Common myeloid progenitor, CD34-positive (primary cell): ENCODE measurements at regions not wholly inside any gene's neighbourhood (a gene's known extent, or its start where the extent isn't known, plus 50 kb on each side); places are given as distances from the start of the nearest gene placed in this dataset.
A peak's percentile ranks its signal among the peaks of the same experiment; 100 is the strongest.

Experiments
- CTCF ChIA-PET: fragments of 350-600 bp; sonication (Branson Sonifier 250); formaldehyde crosslinking; loops from one replicate; lab custom pipeline; 2021; ENCODE audit warnings: antibody characterized with exemption; lab: Charles Lee
- POLR2A ChIA-PET: fragments of 350-600 bp; sonication (Branson Sonifier 250); formaldehyde crosslinking; loops from one replicate; lab custom pipeline; 2021; ENCODE audit warnings: antibody characterized with exemption; lab: Charles Lee
- DNase-seq, 3 donors: peaks; one replicate each; pipeline versions ENCODE4 v3.0.0 to v3.0.0-alpha.2; 2013
- H3K27ac ChIP-seq, 2 experiments: 1 replicate in 1 of 2; 2 replicates in 1 of 2; pipeline ENCODE4 v1.7.0; 2013; ENCODE audit warnings: inconsistent platforms in 2 of 2, low read length in 2 of 2, mild to moderate bottlenecking in 2 of 2, low read depth in 1 of 2, moderate library complexity in 1 of 2; ENCODE audit not compliant: severe bottlenecking in 2 of 2, insufficient read depth in 1 of 2, poor library complexity in 1 of 2
- H3K27me3 ChIP-seq, 5 experiments: replicated peaks in 2 of 5; 1 replicate in 3 of 5; 2 replicates in 2 of 5; pipeline versions ENCODE4 v1.6.1 to v1.7.0; 2013; ENCODE audit warnings: low read length in 4 of 5, mild to moderate bottlenecking in 2 of 5, moderate library complexity in 2 of 5, inconsistent platforms in 1 of 5; ENCODE audit not compliant: insufficient read depth in 5 of 5, control insufficient read depth in 4 of 5
- H3K36me3 ChIP-seq, 4 experiments: 1 replicate in 2 of 4; 2 replicates in 2 of 4; pipeline versions ENCODE4 v1.6.1 to v1.7.0; 2013; ENCODE audit warnings: low read length in 3 of 4, control low read depth in 1 of 4, mild to moderate bottlenecking in 1 of 4; ENCODE audit not compliant: control insufficient read depth in 4 of 4, insufficient read depth in 4 of 4
- H3K4me1 ChIP-seq, 4 experiments: 1 replicate in 3 of 4; 2 replicates in 1 of 4; pipeline versions ENCODE4 v1.6.1 to v1.7.1; 2013; ENCODE audit warnings: low read length in 3 of 4, mild to moderate bottlenecking in 3 of 4, control low read depth in 1 of 4, inconsistent platforms in 1 of 4, moderate library complexity in 1 of 4; ENCODE audit not compliant: control insufficient read depth in 4 of 4, insufficient read depth in 4 of 4; ENCODE audit errors: control extremely low read depth in 1 of 4
- H3K4me3 ChIP-seq, 7 experiments: 1 replicate in 4 of 7; 2 replicates in 3 of 7; pipeline versions ENCODE4 v1.5.1 to v1.7.0; 2013; ENCODE audit warnings: mild to moderate bottlenecking in 7 of 7, low read length in 6 of 7, moderate library complexity in 6 of 7, inconsistent platforms in 2 of 7, low read depth in 2 of 7, control low read depth in 1 of 7; ENCODE audit not compliant: insufficient read depth in 4 of 7, control insufficient read depth in 1 of 7; ENCODE audit errors: extremely low read depth in 1 of 7
- H3K9me3 ChIP-seq, 5 experiments: 1 replicate in 4 of 5; 2 replicates in 1 of 5; pipeline versions ENCODE4 v1.6.1 to v1.7.1; 2013; ENCODE audit warnings: low read length in 4 of 5, mild to moderate bottlenecking in 2 of 5, inconsistent platforms in 1 of 5, low read depth in 1 of 5, moderate library complexity in 1 of 5; ENCODE audit not compliant: control insufficient read depth in 4 of 5, insufficient read depth in 2 of 5; ENCODE audit errors: control extremely low read depth in 1 of 5
- WGBS: methylation state at CpG from one replicate; pipeline ENCODE4 v1.1.5; 2013; ENCODE audit not compliant: insufficient coverage; 5-methylcytosine and 5-hydroxymethylcytosine counted together

DNA sequence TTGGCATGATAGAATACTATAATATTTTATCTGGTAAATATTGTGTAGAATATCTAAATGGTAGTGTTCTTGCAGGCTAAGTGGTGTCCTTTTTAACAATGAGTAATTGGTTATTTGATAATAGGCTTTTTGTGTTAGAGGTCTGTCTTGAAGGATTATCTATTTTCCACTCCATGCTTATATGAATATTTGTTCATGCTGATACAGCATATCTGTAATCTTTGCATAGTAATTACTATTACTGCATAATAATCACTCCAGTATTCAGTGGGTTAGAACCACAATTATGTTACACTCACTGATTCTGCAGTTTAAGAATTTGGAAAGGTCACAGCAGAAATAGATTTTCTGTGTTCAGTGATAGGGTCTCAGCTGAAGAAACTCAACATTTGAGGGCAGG lies 1229.9 kb downstream of the MAT2B start:
- Histone ChIP-seq H3K27ac (no peak overlapping the region), H3K36me3 (no peaks in the 10 kb centered on the region), H3K4me1 (no peaks in the 10 kb centered on the region), H3K4me3 (no peak overlapping the region), H3K9me3 (no peaks in the 10 kb centered on the region), H3K27me3 (no peaks in the 10 kb centered on the region)
- CTCF ChIA-PET: no interaction called here
- no peak for DNase-seq
- POLR2A ChIA-PET: no interaction called here

DNA sequence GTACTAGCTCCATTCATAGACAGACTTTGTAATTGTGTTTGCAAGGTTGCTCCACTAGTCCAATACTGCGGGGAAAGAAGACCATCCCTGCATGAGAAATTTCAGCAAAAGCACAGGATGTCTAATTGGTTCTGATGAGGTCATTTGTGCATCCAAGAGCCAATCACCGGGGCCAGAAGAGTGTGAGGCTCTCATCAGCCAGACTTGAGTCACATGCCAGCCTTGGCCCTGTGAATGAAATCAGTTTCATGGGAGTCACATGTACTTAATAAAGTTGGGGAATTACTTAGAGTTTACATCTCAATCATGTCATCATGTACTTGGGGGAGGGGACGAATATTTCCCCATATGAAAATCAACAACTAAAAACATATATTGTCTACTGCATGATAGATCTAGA lies 1236.0 kb downstream of the MAT2B start:
- no peaks in the 10 kb centered on the region for H3K36me3 ChIP-seq
- no peak for DNase-seq
- 100% methylated on average over 1 of the region's 3 CpGs for WGBS
- no peak overlapping the region for H3K4me3 ChIP-seq
- no peak overlapping the region for H3K27ac ChIP-seq
- CTCF ChIA-PET: no interaction called here
- H3K4me1 ChIP-seq: peaks cover 0 to 15% (median 1%) of the 10 kb centered on the region in 4 experiments
- H3K27me3 ChIP-seq: no peaks in the 10 kb centered on the region
- no peaks in the 10 kb centered on the region for H3K9me3 ChIP-seq
- POLR2A ChIA-PET: no interaction called here

DNA sequence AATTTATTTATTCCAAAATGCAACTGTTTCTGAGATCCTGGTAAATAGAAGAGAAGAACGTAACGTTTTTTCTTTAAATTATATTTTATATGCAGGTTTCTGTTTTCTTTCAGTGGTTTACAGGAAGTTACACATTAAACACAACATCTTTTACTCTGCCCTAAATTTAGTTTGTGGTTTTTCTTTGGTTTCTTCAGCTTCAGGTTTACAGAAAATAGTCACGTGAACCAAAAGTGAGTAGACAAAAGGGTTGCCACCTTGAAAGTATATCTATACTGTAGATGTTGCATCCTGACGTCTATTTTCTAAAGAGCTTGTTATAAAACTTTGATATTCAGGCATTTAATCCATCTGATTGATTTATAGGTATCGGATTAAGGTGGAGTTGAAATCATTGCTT lies 1236.6 kb downstream of the MAT2B start:
- ChIA-PET CTCF (no interaction called here), POLR2A (no interaction called here)
- Histone ChIP-seq H3K27ac (no peak overlapping the region), H3K27me3 (no peaks in the 10 kb centered on the region), H3K36me3 (no peaks in the 10 kb centered on the region), H3K4me3 (no peak overlapping the region), H3K4me1 (peaks cover 0 to 15% (median 1%) of the 10 kb centered on the region in 4 experiments), H3K9me3 (no peaks in the 10 kb centered on the region)
- WGBS: 50% methylated on average over 2 of the region's 5 CpGs
- peak in 2 of 3 donors; percentile 1 to 17 for DNase-seq

DNA sequence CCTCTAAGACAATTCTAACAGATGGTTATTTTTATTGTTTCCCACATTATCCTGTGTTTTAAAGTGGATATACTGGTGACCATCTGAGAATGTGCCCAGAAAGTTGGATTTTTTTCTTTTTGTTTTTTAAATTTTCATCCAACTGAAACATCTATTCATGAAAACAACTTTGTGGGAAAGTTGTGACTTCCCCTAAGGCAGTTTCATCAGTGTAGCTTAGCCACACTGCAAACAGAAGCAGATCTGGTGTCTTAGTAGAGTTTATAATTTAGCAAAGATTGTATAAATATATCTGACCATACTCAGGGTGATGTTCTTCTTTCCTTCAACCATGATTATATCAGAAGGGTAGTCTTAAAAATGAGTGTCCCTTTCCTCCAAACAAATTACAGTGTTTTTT lies 1241.3 kb downstream of the MAT2B start:
- Histone ChIP-seq H3K4me1 (peaks cover 0 to 7% (median 1%) of the 10 kb centered on the region in 4 experiments), H3K27me3 (no peaks in the 10 kb centered on the region), H3K36me3 (no peaks in the 10 kb centered on the region), H3K27ac (no peak overlapping the region), H3K9me3 (no peaks in the 10 kb centered on the region), H3K4me3 (no peak overlapping the region)
- ChIA-PET POLR2A (no interaction called here), CTCF (no interaction called here)
- no peak for DNase-seq

DNA sequence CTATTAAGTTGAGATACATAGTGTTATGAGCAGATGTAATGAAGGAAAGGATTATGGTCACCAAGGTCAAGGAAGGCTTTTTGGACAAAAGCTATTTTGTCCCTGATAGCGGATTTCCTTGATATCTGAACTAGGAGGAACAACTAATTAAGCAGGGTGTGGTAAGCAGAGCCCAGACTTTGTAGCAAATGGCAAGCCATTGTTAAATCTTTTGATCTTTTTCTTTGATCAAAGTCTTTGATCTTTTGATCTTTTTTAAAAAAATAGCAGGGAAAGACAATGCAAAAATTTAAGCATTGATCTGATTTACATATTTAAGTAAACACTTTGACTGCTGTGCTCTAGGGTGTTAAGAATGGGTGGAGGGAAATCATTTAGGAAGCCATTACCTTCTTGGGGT lies 1242.0 kb downstream of the MAT2B start:
- no peaks in the 10 kb centered on the region for H3K36me3 ChIP-seq
- ChIA-PET CTCF (no interaction called here), POLR2A (no interaction called here)
- no peaks in the 10 kb centered on the region for H3K27me3 ChIP-seq
- H3K27ac ChIP-seq: no peak overlapping the region
- H3K4me1 ChIP-seq: peaks cover 0 to 3% (median under 1%) of the 10 kb centered on the region in 4 experiments
- 100% methylated on average over 1 of the region's 1 CpG for WGBS
- H3K9me3 ChIP-seq: no peaks in the 10 kb centered on the region
- DNase-seq: no peak
- no peak overlapping the region for H3K4me3 ChIP-seq

DNA sequence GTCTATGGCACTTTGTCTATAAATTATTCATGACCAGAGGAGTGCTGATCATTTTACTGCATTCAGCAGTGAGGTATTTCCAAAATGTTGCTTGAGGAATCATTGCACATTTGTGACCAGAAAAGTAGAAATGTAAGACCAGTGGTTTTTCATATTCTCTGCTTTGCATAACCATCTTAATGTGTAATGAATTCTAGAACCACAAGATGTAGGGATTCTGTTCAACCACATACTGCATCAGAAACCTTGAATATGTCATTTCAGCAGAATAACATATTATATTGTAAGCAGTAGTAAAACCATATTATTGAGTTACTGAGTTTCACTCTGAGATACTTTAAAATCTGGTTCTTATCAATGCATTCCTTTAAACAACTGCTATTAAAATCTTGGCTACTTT lies 1243.4 kb downstream of the MAT2B start:
- H3K4me3 ChIP-seq: no peak overlapping the region
- CTCF ChIA-PET: no interaction called here
- H3K36me3 ChIP-seq: no peaks in the 10 kb centered on the region
- H3K27me3 ChIP-seq: no peaks in the 10 kb centered on the region
- no peaks in the 10 kb centered on the region for H3K9me3 ChIP-seq
- H3K4me1 ChIP-seq: no peaks in the 10 kb centered on the region
- POLR2A ChIA-PET: no interaction called here
- no peak overlapping the region for H3K27ac ChIP-seq
- no peak for DNase-seq

DNA sequence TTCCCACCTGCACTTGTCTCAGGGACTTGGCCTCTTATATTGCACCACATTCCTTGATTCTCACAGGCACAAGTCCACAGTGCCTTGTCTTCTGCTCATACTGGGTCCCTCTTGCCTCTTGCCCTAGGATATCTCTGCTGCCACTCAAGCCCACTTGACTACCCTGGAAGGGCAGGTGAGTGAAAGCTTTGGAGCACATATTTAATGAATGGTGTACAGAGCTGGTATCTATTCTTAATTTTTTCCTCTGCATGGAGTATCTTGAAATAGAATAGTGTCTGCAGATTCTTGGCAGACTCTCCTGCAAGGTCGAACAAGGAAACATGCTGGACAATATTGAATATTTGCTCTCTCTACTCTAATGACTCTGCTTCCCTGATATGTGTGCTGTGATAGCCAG lies 1248.0 kb downstream of the MAT2B start:
- Histone ChIP-seq H3K4me3 (no peak overlapping the region), H3K27ac (no peak overlapping the region), H3K36me3 (no peaks in the 10 kb centered on the region), H3K9me3 (no peaks in the 10 kb centered on the region), H3K27me3 (no peaks in the 10 kb centered on the region), H3K4me1 (peaks cover 0 to 6% (median 0%) of the 10 kb centered on the region in 4 experiments)
- DNase-seq: no peak
- CTCF ChIA-PET: interaction anchor here (1.1 kb wide), 1 partner anchor 11 kb away, joined by 3 read pairs; no protein-coding TSS in a partner anchor
- POLR2A ChIA-PET: no interaction called here
- 100% methylated on average over 1 of the region's 1 CpG for WGBS
